Choroid plexus epithelial cell (primary cell): ENCODE measurements at regions not wholly inside any gene's neighbourhood (a gene's known extent, or its start where the extent isn't known, plus 50 kb on each side); places are given as distances from the start of the nearest gene placed in this dataset.

Experiments
- DNase-seq: peaks from one replicate; pipeline ENCODE4 v3.0.0-alpha.2; 2010; ENCODE audit warnings: low read depth
- H3K4me3 ChIP-seq: 2 replicates; pipeline ENCODE4 v1.5.1; 2011; ENCODE audit warnings: low read depth, mild to moderate bottlenecking, control low read depth, low read length, moderate library complexity
- CTCF ChIP-seq: conservative IDR thresholded peaks from 2 replicates; pipeline ENCODE4 v1.5.1; 2011; ENCODE audit warnings: low read depth, mild to moderate bottlenecking, control low read depth, inconsistent platforms, low read length, moderate library complexity

- peak; percentile 28 for DNase-seq
- H3K4me3 ChIP-seq, result no peak overlapping the region
- no peak for TF ChIP-seq CTCF
Observed at GRCh38 chr2:38174131-38174530, 98.2 kb upstream of the CYP1B1 start.

GRCh38 chr2:38173683-38174082 is 97.7 kb upstream of the CYP1B1 start:
- no peak for DNase-seq
- no peak for TF ChIP-seq CTCF
- no peak overlapping the region for H3K4me3 ChIP-seq

DNA sequence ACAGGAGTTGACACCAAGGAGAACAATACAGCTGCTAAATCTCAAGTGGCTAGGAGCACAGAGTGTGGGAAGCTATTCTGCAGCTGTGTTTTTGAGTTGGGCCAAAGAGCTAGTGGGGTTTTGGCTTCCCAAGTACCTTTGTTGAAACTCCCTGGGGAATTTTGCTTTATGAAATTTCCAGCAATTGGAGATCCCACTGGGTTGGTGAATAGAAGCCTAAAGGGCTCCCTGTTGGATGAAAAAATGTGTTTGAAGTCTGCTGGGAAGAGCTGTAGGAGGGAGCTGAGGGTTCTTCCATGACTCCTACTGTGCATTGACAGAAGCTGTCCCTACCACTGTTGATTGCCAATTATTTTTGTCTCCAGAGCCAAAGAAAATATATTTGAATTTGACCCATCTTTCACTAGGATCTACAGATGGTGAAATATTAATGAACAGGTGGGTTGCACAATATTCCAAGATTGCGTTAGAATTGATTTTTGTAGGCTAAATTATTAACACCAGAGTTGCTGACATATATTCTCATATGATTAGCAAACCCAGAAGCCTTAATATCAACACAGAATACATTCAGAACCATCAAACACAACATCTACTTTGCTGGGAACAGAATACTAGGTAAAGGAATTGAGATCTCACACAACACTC is 95.4 kb upstream of the CYP1B1 start:
- peak; percentile 89 for DNase-seq
- no peak overlapping the region for H3K4me3 ChIP-seq
- TF ChIP-seq CTCF, result no peak

DNA sequence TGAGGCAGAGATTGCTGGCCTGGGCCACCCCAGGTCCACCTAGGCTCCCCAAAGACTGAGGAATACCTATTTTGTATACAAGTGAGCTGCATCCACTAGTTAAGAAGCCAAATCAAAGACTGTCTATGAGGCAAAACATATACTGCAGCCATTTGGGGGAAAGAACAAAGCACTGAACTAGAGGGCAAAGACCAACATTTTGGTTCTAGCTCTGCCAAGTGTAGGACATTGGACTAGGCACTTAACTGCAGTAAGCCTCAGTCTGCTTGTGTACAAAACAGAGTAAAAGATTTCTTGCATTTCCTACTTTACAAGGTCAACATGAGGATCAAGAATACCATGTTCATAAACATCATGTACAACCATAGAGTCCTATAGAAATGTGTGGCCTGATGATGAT is 94.8 kb upstream of the CYP1B1 start:
- no peak for TF ChIP-seq CTCF
- no peak for DNase-seq
- no peak overlapping the region for H3K4me3 ChIP-seq

DNA sequence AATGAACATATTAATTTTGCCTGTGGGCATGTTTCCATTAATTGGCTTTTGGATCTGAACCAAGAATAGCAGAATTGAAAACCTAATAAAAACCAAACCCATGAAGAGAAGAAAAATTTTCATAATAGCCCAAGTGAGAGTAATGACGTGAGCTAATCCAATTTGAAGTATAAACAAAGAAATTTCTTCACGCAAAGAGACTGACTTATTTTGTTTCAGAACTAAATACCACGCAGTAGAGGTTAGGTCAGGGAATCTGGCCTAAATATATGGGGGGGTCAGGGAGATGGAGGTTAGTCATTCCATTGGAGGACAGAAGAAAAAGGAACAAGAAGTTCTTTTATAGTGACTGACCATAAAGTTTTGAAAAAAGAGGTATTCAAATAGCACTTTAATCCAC is 94.1 kb upstream of the CYP1B1 start:
- peak; percentile 96 for DNase-seq
- H3K4me3 ChIP-seq, result no peak overlapping the region
- no peak for TF ChIP-seq CTCF

- peak; percentile 96 for DNase-seq
- H3K4me3 ChIP-seq, result no peak overlapping the region
- peak; percentile 16 for TF ChIP-seq CTCF
Observed at GRCh38 chr2:38168710-38169480, 92.9 kb upstream of the CYP1B1 start.

DNA sequence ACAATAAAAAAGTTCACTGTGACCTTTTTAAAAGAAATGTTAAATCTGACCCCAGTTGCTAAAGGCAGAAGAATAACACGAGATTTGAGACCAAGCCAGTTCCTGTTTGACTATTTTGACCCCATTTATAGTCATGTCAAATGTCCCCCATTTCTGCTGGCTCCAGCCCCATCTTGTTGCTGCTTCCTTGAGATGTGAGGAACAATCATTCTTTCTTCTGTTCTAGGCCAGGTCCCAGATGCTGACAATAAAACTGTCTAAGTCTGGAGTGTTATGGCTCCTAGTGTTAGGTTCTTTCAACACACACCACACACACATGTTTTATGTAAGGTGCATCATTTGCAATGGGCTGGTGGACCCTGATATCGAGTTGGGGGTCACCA is 92.0 kb upstream of the CYP1B1 start:
- TF ChIP-seq CTCF, result no peak
- DNase-seq, result no peak

More for the DNA sequence above, 92.0 kb upstream of the CYP1B1 start:
- no peak overlapping the region for H3K4me3 ChIP-seq
